Upper lobe of right lung (tissue), 1 donor: ENCODE measurements at regions not wholly inside any gene's neighbourhood (a gene's known extent, or its start where the extent isn't known, plus 50 kb on each side); places are given as distances from the start of the nearest gene placed in this dataset.

Experiments
- ATAC-seq: fragments of 200-7000 bp; cut with Tn5 transposase; one replicate; pipeline ENCODE4 v1.9.1; 2020; ENCODE audit warnings: mild to moderate bottlenecking, moderate library complexity
- DNase-seq: peaks from one replicate; pipeline ENCODE4 v3.0.0-alpha.2; 2020
- H3K27ac ChIP-seq: fragments of 200-600 bp; one replicate; pipeline ENCODE4 v1.8.0; 2022
- H3K27me3 ChIP-seq: fragments of 200-600 bp; one replicate; pipeline ENCODE4 v1.8.0; 2022; ENCODE audit warnings: mild to moderate bottlenecking
- H3K36me3 ChIP-seq: fragments of 200-600 bp; one replicate; pipeline ENCODE4 v1.8.0; 2022
- H3K4me1 ChIP-seq: fragments of 200-600 bp; one replicate; pipeline ENCODE4 v1.8.0; 2022
- H3K4me3 ChIP-seq: fragments of 200-600 bp; one replicate; pipeline ENCODE4 v1.8.0; 2022; ENCODE audit warnings: mild to moderate bottlenecking
- H3K9me3 ChIP-seq: fragments of 200-600 bp; one replicate; pipeline ENCODE4 v1.8.0; 2022
- CTCF ChIP-seq: fragments of 200-600 bp; IDR thresholded peaks from one replicate; pipeline ENCODE4 v1.8.0; 2022; ENCODE audit warnings: antibody characterized with exemption
- intact Hi-C: fragments of 100-400 bp; cut with DNase I; formaldehyde crosslinking; loops from one replicate; pipeline ENCODE4 v1.11.0; 2022
- donor health status: DM: no; HTN: yes; CAD: no; lungs with severe emphysema.

- Histone ChIP-seq H3K4me1 (no peaks in the 10 kb centered on the region), H3K9me3 (no peaks in the 10 kb centered on the region), H3K36me3 (no peaks in the 10 kb centered on the region), H3K4me3 (no peak overlapping the region), H3K27ac (no peak overlapping the region), H3K27me3 (no peaks in the 10 kb centered on the region)
- no peak for ATAC-seq
- no peak for TF ChIP-seq CTCF
- intact Hi-C loops, result no loop called here
- DNase-seq, result no peak
Observed at GRCh38 chr1:36607263-36607651, 124.5 kb upstream of the CSF3R start.

GRCh38 chr1:36606641-36607262 is 124.0 kb upstream of the CSF3R start:
- no peaks in the 10 kb centered on the region for H3K4me1 ChIP-seq
- no peaks in the 10 kb centered on the region for H3K36me3 ChIP-seq
- H3K9me3 ChIP-seq, result no peaks in the 10 kb centered on the region
- TF ChIP-seq CTCF, result no peak
- intact Hi-C loops, result no loop called here
- no peaks in the 10 kb centered on the region for H3K27me3 ChIP-seq
- ATAC-seq (no peak), DNase-seq (no peak)
- H3K27ac ChIP-seq, result no peak overlapping the region
- H3K4me3 ChIP-seq, result no peak overlapping the region

- no peak for TF ChIP-seq CTCF
- no peak for ATAC-seq
- DNase-seq, result peak; percentile 38
- H3K9me3 ChIP-seq, result no peaks in the 10 kb centered on the region
- H3K4me3 ChIP-seq, result no peak overlapping the region
- H3K36me3 ChIP-seq, result no peaks in the 10 kb centered on the region
- H3K27me3 ChIP-seq, result no peaks in the 10 kb centered on the region
- intact Hi-C loops, result no loop called here
- H3K4me1 ChIP-seq, result no peaks in the 10 kb centered on the region
- H3K27ac ChIP-seq, result no peak overlapping the region
Observed at GRCh38 chr1:36605942-36606640, 123.4 kb upstream of the CSF3R start.

GRCh38 chr1:36603461-36603860 is 120.7 kb upstream of the CSF3R start:
- Histone ChIP-seq H3K4me1 (no peaks in the 10 kb centered on the region), H3K27ac (no peak overlapping the region), H3K36me3 (no peaks in the 10 kb centered on the region), H3K9me3 (no peaks in the 10 kb centered on the region), H3K27me3 (no peaks in the 10 kb centered on the region), H3K4me3 (no peak overlapping the region)
- no peak for ATAC-seq
- intact Hi-C loops, result no loop called here
- DNase-seq, result no peak
- TF ChIP-seq CTCF, result no peak

GRCh38 chr1:36602184-36602583 is 119.5 kb upstream of the CSF3R start:
- peaks cover 4% of the 10 kb centered on the region for H3K27me3 ChIP-seq
- TF ChIP-seq CTCF, result no peak

More at GRCh38 chr1:36602184-36602583, 119.5 kb upstream of the CSF3R start:
- H3K4me3 ChIP-seq, result no peak overlapping the region
- ATAC-seq, result no peak
- H3K36me3 ChIP-seq, result no peaks in the 10 kb centered on the region
- no peaks in the 10 kb centered on the region for H3K4me1 ChIP-seq
- no peak overlapping the region for H3K27ac ChIP-seq
- no peaks in the 10 kb centered on the region for H3K9me3 ChIP-seq
- DNase-seq, result peak; percentile 25
- intact Hi-C loops, result no loop called here
